Fibroblast of mammary gland (primary cell): ENCODE measurements at regions not wholly inside any gene's neighbourhood (a gene's known extent, or its start where the extent isn't known, plus 50 kb on each side); places are given as distances from the start of the nearest gene placed in this dataset.

Source experiments
- DNase-seq: peaks from one replicate; pipeline ENCODE4 v3.0.0-alpha.2; 2010; ENCODE audit warnings: low read depth
- H3K4me3 ChIP-seq: 2 replicates; pipeline ENCODE4 v1.5.1; 2011; ENCODE audit warnings: low read depth, mild to moderate bottlenecking, low read length, moderate library complexity; ENCODE audit not compliant: control insufficient read depth
- TF ChIP-seq, protein P1 (sequence below): conservative IDR thresholded peaks from 2 replicates; pipeline ENCODE4 v1.5.1; 2011; ENCODE audit warnings: low read depth, low read length, inconsistent platforms; ENCODE audit not compliant: control insufficient read depth, insufficient read depth

- no peak overlapping the region for H3K4me3 ChIP-seq
- TF ChIP-seq, protein P1, sequence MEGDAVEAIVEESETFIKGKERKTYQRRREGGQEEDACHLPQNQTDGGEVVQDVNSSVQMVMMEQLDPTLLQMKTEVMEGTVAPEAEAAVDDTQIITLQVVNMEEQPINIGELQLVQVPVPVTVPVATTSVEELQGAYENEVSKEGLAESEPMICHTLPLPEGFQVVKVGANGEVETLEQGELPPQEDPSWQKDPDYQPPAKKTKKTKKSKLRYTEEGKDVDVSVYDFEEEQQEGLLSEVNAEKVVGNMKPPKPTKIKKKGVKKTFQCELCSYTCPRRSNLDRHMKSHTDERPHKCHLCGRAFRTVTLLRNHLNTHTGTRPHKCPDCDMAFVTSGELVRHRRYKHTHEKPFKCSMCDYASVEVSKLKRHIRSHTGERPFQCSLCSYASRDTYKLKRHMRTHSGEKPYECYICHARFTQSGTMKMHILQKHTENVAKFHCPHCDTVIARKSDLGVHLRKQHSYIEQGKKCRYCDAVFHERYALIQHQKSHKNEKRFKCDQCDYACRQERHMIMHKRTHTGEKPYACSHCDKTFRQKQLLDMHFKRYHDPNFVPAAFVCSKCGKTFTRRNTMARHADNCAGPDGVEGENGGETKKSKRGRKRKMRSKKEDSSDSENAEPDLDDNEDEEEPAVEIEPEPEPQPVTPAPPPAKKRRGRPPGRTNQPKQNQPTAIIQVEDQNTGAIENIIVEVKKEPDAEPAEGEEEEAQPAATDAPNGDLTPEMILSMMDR, result no peak
These were observed 177.8 kb upstream of the TNC start for GRCh38 chr9:115295734-115296133.

GRCh38 chr9:115296831-115297565, 179.0 kb upstream of the TNC start:
- no peak for DNase-seq
- TF ChIP-seq, protein P1, result no peak
- H3K4me3 ChIP-seq, result no peak overlapping the region

More at GRCh38 chr9:115295734-115296133, 177.8 kb upstream of the TNC start:
- no peak for DNase-seq

GRCh38 chr9:115300116-115300515, 182.2 kb upstream of the TNC start:
- no peak for DNase-seq
- no peak overlapping the region for H3K4me3 ChIP-seq
- TF ChIP-seq, protein P1, result no peak

DNA sequence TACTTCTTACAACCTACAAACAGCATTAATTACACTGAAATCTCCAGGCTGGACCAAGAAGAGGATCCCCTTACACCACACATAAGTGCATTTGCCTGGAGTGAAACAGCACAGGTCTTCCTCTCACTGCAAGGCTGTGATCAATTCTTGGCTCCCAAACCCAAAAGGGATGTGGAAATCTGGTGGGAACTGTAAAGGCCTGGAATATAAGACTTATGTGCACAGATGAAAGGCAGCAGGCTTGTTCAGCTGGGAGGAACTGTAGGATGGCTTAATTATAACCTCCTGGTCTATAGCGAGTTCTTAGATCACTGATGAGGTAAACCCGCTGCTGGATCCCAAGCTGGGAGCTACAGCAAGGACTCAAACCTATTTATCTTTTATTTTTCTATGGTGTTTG, 182.9 kb upstream of the TNC start:
- DNase-seq, result peak; percentile 76
- no peak overlapping the region for H3K4me3 ChIP-seq
- TF ChIP-seq, protein P1, result no peak

DNA sequence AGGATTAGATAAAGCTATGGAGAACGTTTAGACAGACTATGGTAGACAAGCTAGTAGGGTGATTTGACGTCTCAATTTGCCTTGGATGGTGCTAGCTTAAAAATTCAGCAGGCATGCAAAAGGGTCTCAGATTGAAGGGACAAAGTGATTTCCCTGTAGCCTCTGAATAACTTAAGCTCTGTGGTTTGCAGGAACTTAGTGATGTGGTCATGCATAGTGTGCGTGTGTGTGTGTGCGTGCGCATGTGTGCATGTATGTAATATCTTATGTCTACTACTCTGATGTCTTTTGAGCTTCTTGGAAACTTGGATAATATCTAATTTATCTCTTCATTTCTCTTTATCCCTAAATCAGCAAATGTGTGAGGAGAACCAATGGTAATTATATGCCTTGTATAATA, 183.6 kb upstream of the TNC start:
- no peak for DNase-seq
- TF ChIP-seq, protein P1, result no peak
- no peak overlapping the region for H3K4me3 ChIP-seq

- no peak for DNase-seq
- TF ChIP-seq, protein P1, result no peak
- no peak overlapping the region for H3K4me3 ChIP-seq
These were observed 187.6 kb upstream of the TNC start for GRCh38 chr9:115305543-115305942.
